ENCODE measurements at regions not wholly inside any gene's neighbourhood (a gene's known extent, or its start where the extent isn't known, plus 50 kb on each side); places are given as distances from the start of the nearest gene placed in this dataset.
"Not testable (repeated sequence)": the region's sequence is repeated elsewhere in the genome, so short reads cannot be mapped to it uniquely, and the experiment has no call there.

- no peak for DNase-seq (ENCODE audit: low read depth)
Observed at GRCh38 chr20:53891306-53891894, 179.0 kb downstream of the BCAS1 start.

GRCh38 chr20:53890443-53891305, 179.7 kb downstream of the BCAS1 start:
- DNase-seq (ENCODE audit: low read depth), result no peak

GRCh38 chr20:53889411-53890148, 180.8 kb downstream of the BCAS1 start:
- no peak for DNase-seq (ENCODE audit: low read depth)

- DNase-seq (ENCODE audit: low read depth), result no peak
Observed at GRCh38 chr20:53888951-53889350, 181.4 kb downstream of the BCAS1 start.

GRCh38 chr20:53888510-53888909, 181.9 kb downstream of the BCAS1 start:
- no peak for DNase-seq (ENCODE audit: low read depth)

GRCh38 chr20:53887973-53888372, 182.4 kb downstream of the BCAS1 start:
- DNase-seq (ENCODE audit: low read depth), result no peak

- no peak for DNase-seq (ENCODE audit: low read depth)
Observed at GRCh38 chr20:53884859-53885541, 185.4 kb downstream of the BCAS1 start.

- DNase-seq (ENCODE audit: low read depth), result no peak
Observed at GRCh38 chr20:53883098-53883911, 187.1 kb downstream of the BCAS1 start.

- DNase-seq (ENCODE audit: low read depth), result not testable (repeated sequence)
Observed at GRCh38 chr20:53882438-53882986, 187.9 kb downstream of the BCAS1 start.

GRCh38 chr20:53881362-53881761, 189.0 kb downstream of the BCAS1 start:
- no peak for DNase-seq (ENCODE audit: low read depth)

- DNase-seq (ENCODE audit: low read depth), result no peak
Observed at GRCh38 chr20:53880108-53880641, 190.2 kb downstream of the BCAS1 start.

- DNase-seq (ENCODE audit: low read depth), result no peak
Observed at GRCh38 chr20:53879048-53879684, 191.2 kb downstream of the BCAS1 start.

GRCh38 chr20:53878262-53879047, 191.9 kb downstream of the BCAS1 start:
- no peak for DNase-seq (ENCODE audit: low read depth)

GRCh38 chr20:53876956-53877355, 193.4 kb downstream of the BCAS1 start:
- DNase-seq (ENCODE audit: low read depth), result no peak

GRCh38 chr20:53876470-53876869, 193.9 kb downstream of the BCAS1 start:
- no peak for DNase-seq (ENCODE audit: low read depth)

- DNase-seq (ENCODE audit: low read depth), result no peak
Observed at GRCh38 chr20:53875452-53875851, 194.9 kb downstream of the BCAS1 start.

- DNase-seq (ENCODE audit: low read depth), result no peak
Observed at GRCh38 chr20:53874706-53875105, 195.7 kb downstream of the BCAS1 start.

GRCh38 chr20:53874104-53874503, 196.3 kb downstream of the BCAS1 start:
- no peak for DNase-seq (ENCODE audit: low read depth)

- DNase-seq (ENCODE audit: low read depth), result no peak
Observed at GRCh38 chr20:53873230-53873604, 197.2 kb downstream of the BCAS1 start.

Data from GM04504 (cell line).